ENCODE measurements at regions not wholly inside any gene's neighbourhood (a gene's known extent, or its start where the extent isn't known, plus 50 kb on each side); places are given as distances from the start of the nearest gene placed in this dataset.
"Not testable (repeated sequence)": the region's sequence is repeated elsewhere in the genome, so short reads cannot be mapped to it uniquely, and the experiment has no call there.

- CTCF ChIA-PET (ENCODE audit: partially characterized antibody), result interaction anchor here (0.6 kb wide), 1 partner anchor 12 kb away, joined by 3 read pairs; no protein-coding TSS in a partner anchor
- FAIRE-seq, result not testable (repeated sequence)
Observed at GRCh38 chr7:53635251-53635650, 599.8 kb downstream of the POM121L12 start.

More at GRCh38 chr7:53635251-53635650, 599.8 kb downstream of the POM121L12 start:
- H3K79me2 ChIP-seq (ENCODE audit: control insufficient read depth in 1 of 2, insufficient read depth in 2 of 2, low read length in 2 of 2); DNase-seq (ENCODE audit: low read depth in 1 of 2, low spot score in 2 of 2); H3K4ac ChIP-seq (replicated peaks; ENCODE audit: insufficient read length, low read depth, low read length); H4K8ac ChIP-seq (ENCODE audit: extremely low read depth, insufficient read depth, low read length); H3K23ac ChIP-seq (ENCODE audit: insufficient read length); H3K27me3 ChIP-seq (replicated peaks in 1 of 4; ENCODE audit: control insufficient read depth in 3 of 4, extremely low read depth in 1 of 4, insufficient read depth in 3 of 4, low read length in 3 of 4); H3K9me3 ChIP-seq (ENCODE audit: insufficient read depth in 2 of 2, low read depth in 1 of 2, low read length in 1 of 2); H2BK120ac ChIP-seq (replicated peaks; ENCODE audit: low read depth, low read length); H3K36me3 ChIP-seq (ENCODE audit: control insufficient read depth in 2 of 4, insufficient read depth in 4 of 4, low read length in 3 of 4); H2AFZ ChIP-seq (ENCODE audit: low read length); H3K4me3 ChIP-seq (ENCODE audit: extremely low read depth in 1 of 4, insufficient read depth in 2 of 4, low read depth in 3 of 4, low read length in 4 of 4); H2BK5ac ChIP-seq (ENCODE audit: low read depth, low read length); H3K18ac ChIP-seq (ENCODE audit: extremely low read depth, low read length); H4K20me1 ChIP-seq (replicated peaks in 1 of 2; ENCODE audit: control insufficient read depth in 1 of 2, insufficient read depth in 2 of 2, low read length in 2 of 2); H4K91ac ChIP-seq (replicated peaks; ENCODE audit: insufficient read length, low read length); H3K4me2 ChIP-seq (ENCODE audit: insufficient read depth in 1 of 2, low read depth in 2 of 2, low read length in 2 of 2); H3K79me1 ChIP-seq (ENCODE audit: low read depth, low read length); H3K23me2 ChIP-seq (ENCODE audit: low read depth, low read length); H3K56ac ChIP-seq (replicated peaks; ENCODE audit: insufficient read length, low read depth, low read length); POLR2A ChIA-PET (ENCODE audit: partially characterized antibody); H2BK15ac ChIP-seq (ENCODE audit: low read length); H3K9ac ChIP-seq (replicated peaks in 1 of 4; ENCODE audit: extremely low read depth in 1 of 4, low read depth in 3 of 4, low read length in 3 of 4); H2AK5ac ChIP-seq (ENCODE audit: low read depth, low read length); H2BK20ac ChIP-seq (ENCODE audit: low read length); H3K27ac ChIP-seq (ENCODE audit: low read depth, low read length); H3K4me1 ChIP-seq (replicated peaks in 1 of 4; ENCODE audit: control insufficient read depth in 3 of 4, insufficient read depth in 4 of 4, low read length in 3 of 4); H4K5ac ChIP-seq (ENCODE audit: insufficient read length, low read depth, low read length); H3K14ac ChIP-seq (ENCODE audit: insufficient read length); H2BK12ac ChIP-seq (ENCODE audit: low read depth, low read length): not testable (repeated sequence)
- WGBS, 2 experiments (ENCODE audit: extremely low coverage in 1 of 2, insufficient coverage in 1 of 2, insufficient read length in 1 of 2, insufficient replicate concordance in 2 of 2, low coverage in 1 of 2, low lambda C conversion rate in 2 of 2, missing lambda C conversion rate in 1 of 2), result 90% methylated on average over 2 of the region's 5 CpGs; no CpG with 5 or more reads in 1 of the 2 experiments

Data from H1 (cell line).